Memory B cell (primary cell): ENCODE measurements at regions not wholly inside any gene's neighbourhood (a gene's known extent, or its start where the extent isn't known, plus 50 kb on each side); places are given as distances from the start of the nearest gene placed in this dataset.

Experiments
- ATAC-seq: fragments of 150-1000 bp; cut with Tn5 transposase; 2 replicates; pipeline ENCODE4 v1.10.0; 2021; ENCODE audit warnings: low read depth, mild to moderate bottlenecking, moderate library complexity
- DNase-seq, 2 donors: peaks; one replicate each; pipeline ENCODE4 v3.0.0; 2022; ENCODE audit warnings: low spot score in 2 of 2
- H3K27ac Mint-ChIP-seq: one replicate; pipeline ENCODE4 v1.8.0; 2022; ENCODE audit warnings: mild to moderate bottlenecking, moderate library complexity, mixed read lengths
- H3K27me3 Mint-ChIP-seq: one replicate; pipeline ENCODE4 v1.8.0; 2022; ENCODE audit warnings: mixed read lengths
- H3K36me3 Mint-ChIP-seq: one replicate; pipeline ENCODE4 v1.8.0; 2022; ENCODE audit warnings: mild to moderate bottlenecking, mixed read lengths
- H3K4me1 Mint-ChIP-seq: one replicate; pipeline ENCODE4 v1.8.0; 2022; ENCODE audit warnings: mixed read lengths
- H3K4me3 Mint-ChIP-seq: one replicate; pipeline ENCODE4 v1.8.0; 2022; ENCODE audit warnings: mild to moderate bottlenecking, moderate library complexity, mixed read lengths
- H3K9me3 Mint-ChIP-seq: one replicate; pipeline ENCODE4 v1.8.0; 2022; ENCODE audit warnings: mixed read lengths

- Mint-ChIP-seq H3K9me3 (peaks cover 3% of the 10 kb centered on the region), H3K27ac (no peak overlapping the region), H3K36me3 (no peaks in the 10 kb centered on the region), H3K4me1 (no peaks in the 10 kb centered on the region), H3K27me3 (no peaks in the 10 kb centered on the region), H3K4me3 (no peak overlapping the region)
- DNase-seq (no peak), ATAC-seq (no peak)
These were observed 661.8 kb upstream of the WWC1 start for GRCh38 chr5:167629634-167630033.

- ATAC-seq (no peak), DNase-seq (no peak)
- Mint-ChIP-seq H3K4me1 (no peaks in the 10 kb centered on the region), H3K4me3 (no peak overlapping the region), H3K27ac (no peak overlapping the region), H3K27me3 (no peaks in the 10 kb centered on the region), H3K36me3 (no peaks in the 10 kb centered on the region), H3K9me3 (peaks cover 1% of the 10 kb centered on the region)
These were observed 660.3 kb upstream of the WWC1 start for GRCh38 chr5:167631191-167631590.

GRCh38 chr5:167633114-167633513 lies 658.3 kb upstream of the WWC1 start:
- no peak for ATAC-seq
- Mint-ChIP-seq H3K27ac (no peak overlapping the region), H3K27me3 (no peaks in the 10 kb centered on the region), H3K36me3 (no peaks in the 10 kb centered on the region), H3K4me3 (no peak overlapping the region), H3K4me1 (no peaks in the 10 kb centered on the region), H3K9me3 (peaks cover 1% of the 10 kb centered on the region)
- DNase-seq, result no peak

GRCh38 chr5:167633931-167634341 lies 657.5 kb upstream of the WWC1 start:
- Mint-ChIP-seq H3K27me3 (no peaks in the 10 kb centered on the region), H3K36me3 (no peaks in the 10 kb centered on the region), H3K9me3 (peaks cover 1% of the 10 kb centered on the region), H3K4me1 (no peaks in the 10 kb centered on the region), H3K4me3 (no peak overlapping the region), H3K27ac (no peak overlapping the region)
- DNase-seq (no peak), ATAC-seq (no peak)

GRCh38 chr5:167634432-167634831 lies 657.0 kb upstream of the WWC1 start:
- no peaks in the 10 kb centered on the region for H3K4me1 Mint-ChIP-seq

GRCh38 chr5:167638816-167639215 lies 652.6 kb upstream of the WWC1 start:
- Mint-ChIP-seq H3K36me3 (no peaks in the 10 kb centered on the region), H3K9me3 (peaks cover 3% of the 10 kb centered on the region), H3K4me3 (no peak overlapping the region), H3K27me3 (no peaks in the 10 kb centered on the region), H3K27ac (no peak overlapping the region), H3K4me1 (no peaks in the 10 kb centered on the region)
- no peak for DNase-seq
- no peak for ATAC-seq

More at GRCh38 chr5:167634432-167634831, 657.0 kb upstream of the WWC1 start:
- no peaks in the 10 kb centered on the region for H3K27me3 Mint-ChIP-seq
- no peak overlapping the region for H3K4me3 Mint-ChIP-seq
- H3K9me3 Mint-ChIP-seq, result peaks cover 1% of the 10 kb centered on the region
- ATAC-seq (no peak), DNase-seq (no peak)
- no peaks in the 10 kb centered on the region for H3K36me3 Mint-ChIP-seq
- H3K27ac Mint-ChIP-seq, result no peak overlapping the region

- H3K36me3 Mint-ChIP-seq, result no peaks in the 10 kb centered on the region
- H3K27ac Mint-ChIP-seq, result no peak overlapping the region
- H3K9me3 Mint-ChIP-seq, result peaks cover 3% of the 10 kb centered on the region
- no peaks in the 10 kb centered on the region for H3K27me3 Mint-ChIP-seq
- no peak for ATAC-seq
- DNase-seq, result no peak
- no peak overlapping the region for H3K4me3 Mint-ChIP-seq
- no peaks in the 10 kb centered on the region for H3K4me1 Mint-ChIP-seq
These were observed 652.2 kb upstream of the WWC1 start for GRCh38 chr5:167639273-167639672.

GRCh38 chr5:167639766-167640165 lies 651.7 kb upstream of the WWC1 start:
- ATAC-seq (no peak), DNase-seq (no peak)
- Mint-ChIP-seq H3K36me3 (no peaks in the 10 kb centered on the region), H3K4me3 (no peak overlapping the region), H3K27me3 (no peaks in the 10 kb centered on the region), H3K9me3 (peaks cover 3% of the 10 kb centered on the region), H3K4me1 (no peaks in the 10 kb centered on the region), H3K27ac (no peak overlapping the region)

GRCh38 chr5:167642181-167642580 lies 649.3 kb upstream of the WWC1 start:
- Mint-ChIP-seq H3K27ac (no peak overlapping the region), H3K9me3 (peaks cover 4% of the 10 kb centered on the region), H3K27me3 (no peaks in the 10 kb centered on the region), H3K4me3 (no peak overlapping the region), H3K36me3 (no peaks in the 10 kb centered on the region), H3K4me1 (no peaks in the 10 kb centered on the region)
- DNase-seq (no peak), ATAC-seq (no peak)

- no peak overlapping the region for H3K4me3 Mint-ChIP-seq
- no peaks in the 10 kb centered on the region for H3K36me3 Mint-ChIP-seq
- H3K9me3 Mint-ChIP-seq, result peaks cover 4% of the 10 kb centered on the region
- no peaks in the 10 kb centered on the region for H3K4me1 Mint-ChIP-seq
- DNase-seq (no peak), ATAC-seq (no peak)
- no peaks in the 10 kb centered on the region for H3K27me3 Mint-ChIP-seq
- no peak overlapping the region for H3K27ac Mint-ChIP-seq
These were observed 648.5 kb upstream of the WWC1 start for GRCh38 chr5:167642779-167643517.

GRCh38 chr5:167643631-167644280 lies 647.7 kb upstream of the WWC1 start:
- DNase-seq (no peak), ATAC-seq (no peak)
- H3K36me3 Mint-ChIP-seq, result no peaks in the 10 kb centered on the region
- peaks cover 4% of the 10 kb centered on the region for H3K9me3 Mint-ChIP-seq
- H3K27ac Mint-ChIP-seq, result no peak overlapping the region
- H3K4me3 Mint-ChIP-seq, result no peak overlapping the region
- no peaks in the 10 kb centered on the region for H3K4me1 Mint-ChIP-seq
- H3K27me3 Mint-ChIP-seq, result no peaks in the 10 kb centered on the region

- no peak overlapping the region for H3K4me3 Mint-ChIP-seq
These were observed 646.8 kb upstream of the WWC1 start for GRCh38 chr5:167644619-167645018.

GRCh38 chr5:167649471-167649870 lies 642.0 kb upstream of the WWC1 start:
- Mint-ChIP-seq H3K27me3 (no peaks in the 10 kb centered on the region), H3K27ac (no peak overlapping the region), H3K4me1 (no peaks in the 10 kb centered on the region), H3K9me3 (peaks cover 6% of the 10 kb centered on the region), H3K36me3 (no peaks in the 10 kb centered on the region), H3K4me3 (no peak overlapping the region)
- no peak for DNase-seq
- ATAC-seq, result no peak

More at GRCh38 chr5:167644619-167645018, 646.8 kb upstream of the WWC1 start:
- no peak overlapping the region for H3K27ac Mint-ChIP-seq
- no peak for DNase-seq
- H3K9me3 Mint-ChIP-seq, result peaks cover 4% of the 10 kb centered on the region
- no peak for ATAC-seq
- no peaks in the 10 kb centered on the region for H3K27me3 Mint-ChIP-seq
- no peaks in the 10 kb centered on the region for H3K36me3 Mint-ChIP-seq
- H3K4me1 Mint-ChIP-seq, result no peaks in the 10 kb centered on the region

- H3K27ac Mint-ChIP-seq, result no peak overlapping the region
- H3K27me3 Mint-ChIP-seq, result no peaks in the 10 kb centered on the region
- ATAC-seq (no peak), DNase-seq (no peak)
- H3K36me3 Mint-ChIP-seq, result no peaks in the 10 kb centered on the region
- H3K9me3 Mint-ChIP-seq, result peaks cover 8% of the 10 kb centered on the region
- no peak overlapping the region for H3K4me3 Mint-ChIP-seq
- no peaks in the 10 kb centered on the region for H3K4me1 Mint-ChIP-seq
These were observed 638.8 kb upstream of the WWC1 start for GRCh38 chr5:167652690-167653089.

- Mint-ChIP-seq H3K36me3 (no peaks in the 10 kb centered on the region), H3K27ac (no peak overlapping the region), H3K27me3 (no peaks in the 10 kb centered on the region), H3K4me3 (no peak overlapping the region), H3K4me1 (no peaks in the 10 kb centered on the region), H3K9me3 (peaks cover 8% of the 10 kb centered on the region)
- DNase-seq (no peak), ATAC-seq (no peak)
These were observed 637.8 kb upstream of the WWC1 start for GRCh38 chr5:167653645-167654106.
